WI38 (cell line): ENCODE measurements at regions not wholly inside any gene's neighbourhood (a gene's known extent, or its start where the extent isn't known, plus 50 kb on each side); places are given as distances from the start of the nearest gene placed in this dataset.
"Not testable (repeated sequence)": the region's sequence is repeated elsewhere in the genome, so short reads cannot be mapped to it uniquely, and the experiment has no call there.

Experiments used
- H3K4me3 ChIP-seq: 2 replicates; pipeline ENCODE4 v1.5.1; 2011; ENCODE audit warnings: low read depth, mild to moderate bottlenecking, control low read depth, low read length
- TF ChIP-seq, protein P1 (sequence below): IDR thresholded peaks from 2 replicates; pipeline ENCODE4 v1.5.1; 2012; ENCODE audit warnings: low read depth, mild to moderate bottlenecking, control low read depth, low read length

DNA sequence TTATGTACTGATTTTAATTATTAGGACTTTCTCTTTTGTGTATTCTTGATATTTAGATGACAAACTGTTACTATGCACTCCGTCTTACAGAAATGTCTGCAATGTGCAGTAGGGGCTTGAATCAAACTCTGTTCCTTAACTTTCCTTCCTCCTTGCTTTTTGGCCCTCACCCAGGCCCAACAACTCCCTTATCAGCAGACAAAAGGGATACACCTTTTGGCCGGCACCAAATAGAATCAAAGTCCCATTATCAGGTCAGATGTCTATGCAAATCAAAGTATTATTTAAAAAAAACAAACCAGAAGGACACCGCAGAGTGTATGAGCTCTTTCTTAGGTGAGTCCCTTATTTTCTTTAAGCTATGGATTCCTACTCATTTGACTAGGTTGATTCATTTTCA lies 116.3 kb upstream of the SERPINE2 start:
- TF ChIP-seq, protein P1, sequence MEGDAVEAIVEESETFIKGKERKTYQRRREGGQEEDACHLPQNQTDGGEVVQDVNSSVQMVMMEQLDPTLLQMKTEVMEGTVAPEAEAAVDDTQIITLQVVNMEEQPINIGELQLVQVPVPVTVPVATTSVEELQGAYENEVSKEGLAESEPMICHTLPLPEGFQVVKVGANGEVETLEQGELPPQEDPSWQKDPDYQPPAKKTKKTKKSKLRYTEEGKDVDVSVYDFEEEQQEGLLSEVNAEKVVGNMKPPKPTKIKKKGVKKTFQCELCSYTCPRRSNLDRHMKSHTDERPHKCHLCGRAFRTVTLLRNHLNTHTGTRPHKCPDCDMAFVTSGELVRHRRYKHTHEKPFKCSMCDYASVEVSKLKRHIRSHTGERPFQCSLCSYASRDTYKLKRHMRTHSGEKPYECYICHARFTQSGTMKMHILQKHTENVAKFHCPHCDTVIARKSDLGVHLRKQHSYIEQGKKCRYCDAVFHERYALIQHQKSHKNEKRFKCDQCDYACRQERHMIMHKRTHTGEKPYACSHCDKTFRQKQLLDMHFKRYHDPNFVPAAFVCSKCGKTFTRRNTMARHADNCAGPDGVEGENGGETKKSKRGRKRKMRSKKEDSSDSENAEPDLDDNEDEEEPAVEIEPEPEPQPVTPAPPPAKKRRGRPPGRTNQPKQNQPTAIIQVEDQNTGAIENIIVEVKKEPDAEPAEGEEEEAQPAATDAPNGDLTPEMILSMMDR, result no peak
- H3K4me3 ChIP-seq, result no peak overlapping the region

DNA sequence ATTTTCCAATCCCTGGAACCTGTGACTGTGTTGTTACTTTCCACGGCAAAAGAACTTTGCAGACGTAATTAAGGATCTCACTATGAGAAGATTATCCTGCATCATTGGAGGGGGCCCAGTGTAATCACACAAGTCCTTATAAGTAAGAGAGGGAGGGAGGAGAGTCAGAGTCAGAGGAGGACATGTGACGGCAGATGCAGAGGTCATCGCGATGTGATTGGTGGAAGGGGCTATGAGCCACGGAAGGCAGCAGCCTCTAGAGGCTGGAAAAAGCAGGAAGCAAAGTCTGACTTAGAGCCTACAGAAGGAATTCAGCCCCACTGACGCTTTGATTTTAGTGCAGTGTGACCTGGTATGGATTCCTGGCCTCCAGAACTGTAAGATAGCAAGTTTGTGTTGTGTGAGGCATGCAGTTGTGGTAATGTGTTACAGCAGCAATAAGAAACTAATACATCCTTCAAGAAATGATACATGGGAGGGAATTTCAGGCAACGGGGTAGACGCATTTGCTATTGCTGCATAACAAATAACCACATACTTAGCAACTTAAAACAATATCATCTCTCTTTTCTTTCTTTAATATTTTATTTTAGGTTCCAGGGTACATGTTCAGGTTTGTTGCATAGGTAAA lies 112.7 kb upstream of the SERPINE2 start:
- TF ChIP-seq, protein P1, result no peak
- no peak overlapping the region for H3K4me3 ChIP-seq

DNA sequence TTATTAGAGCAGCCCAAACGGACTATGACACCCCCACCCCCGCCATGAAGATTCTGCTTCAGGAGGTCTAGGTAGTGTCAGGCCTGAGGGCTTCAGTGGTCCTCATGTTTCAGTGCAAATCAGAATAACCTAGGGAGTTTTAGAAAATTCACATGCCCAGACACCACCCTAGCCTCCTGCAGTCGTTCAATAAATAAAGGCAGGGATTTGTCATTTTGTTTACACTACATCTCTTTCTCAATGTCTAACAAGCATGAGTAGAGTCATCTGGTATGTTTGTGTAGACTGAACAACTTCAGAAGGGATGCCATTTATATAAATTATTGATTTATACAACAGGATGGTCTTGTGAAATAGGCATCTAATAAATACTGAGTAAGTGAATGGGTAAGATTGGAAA lies 112.1 kb upstream of the SERPINE2 start:
- TF ChIP-seq, protein P1, result no peak
- no peak overlapping the region for H3K4me3 ChIP-seq

DNA sequence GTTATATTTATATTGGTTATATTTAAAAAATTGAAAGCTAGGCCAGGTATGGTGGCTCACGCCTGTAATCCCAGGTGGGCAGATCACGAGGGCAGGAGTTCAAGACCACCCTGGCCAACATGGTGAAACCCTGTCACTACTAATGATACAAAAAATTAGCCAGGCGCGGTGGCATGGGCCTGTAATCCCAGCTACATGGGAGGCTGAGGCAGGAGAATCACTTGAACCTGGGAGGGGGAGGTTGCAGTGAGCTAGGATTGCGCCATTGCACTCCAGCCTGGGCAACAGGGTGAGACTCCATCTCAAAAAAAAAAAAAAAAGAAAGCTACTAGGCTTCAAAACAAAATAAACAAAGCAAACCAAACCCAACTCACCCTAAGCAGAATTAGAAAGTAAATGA lies 109.0 kb upstream of the SERPINE2 start:
- H3K4me3 ChIP-seq, result not testable (repeated sequence)

DNA sequence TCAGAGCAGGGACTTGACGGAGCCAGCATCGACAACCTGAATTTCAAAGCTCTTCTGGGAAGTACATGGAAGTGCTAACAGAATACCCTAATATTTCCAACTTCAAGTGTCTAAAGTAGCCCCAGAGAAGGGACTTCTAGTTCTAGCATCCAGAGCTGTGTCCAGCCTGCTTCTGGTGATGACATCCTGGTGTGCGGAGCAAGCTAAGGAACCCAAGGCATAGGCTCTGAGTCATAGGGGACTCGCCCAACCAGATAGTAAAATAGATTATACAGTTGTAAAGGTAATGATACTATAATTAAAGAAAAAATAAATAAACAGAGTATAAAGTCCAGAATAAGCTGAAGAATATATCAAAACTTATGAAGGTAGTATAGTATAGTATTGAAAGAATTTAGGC lies 108.1 kb upstream of the SERPINE2 start:
- H3K4me3 ChIP-seq, result no peak overlapping the region
- TF ChIP-seq, protein P1, result no peak

DNA sequence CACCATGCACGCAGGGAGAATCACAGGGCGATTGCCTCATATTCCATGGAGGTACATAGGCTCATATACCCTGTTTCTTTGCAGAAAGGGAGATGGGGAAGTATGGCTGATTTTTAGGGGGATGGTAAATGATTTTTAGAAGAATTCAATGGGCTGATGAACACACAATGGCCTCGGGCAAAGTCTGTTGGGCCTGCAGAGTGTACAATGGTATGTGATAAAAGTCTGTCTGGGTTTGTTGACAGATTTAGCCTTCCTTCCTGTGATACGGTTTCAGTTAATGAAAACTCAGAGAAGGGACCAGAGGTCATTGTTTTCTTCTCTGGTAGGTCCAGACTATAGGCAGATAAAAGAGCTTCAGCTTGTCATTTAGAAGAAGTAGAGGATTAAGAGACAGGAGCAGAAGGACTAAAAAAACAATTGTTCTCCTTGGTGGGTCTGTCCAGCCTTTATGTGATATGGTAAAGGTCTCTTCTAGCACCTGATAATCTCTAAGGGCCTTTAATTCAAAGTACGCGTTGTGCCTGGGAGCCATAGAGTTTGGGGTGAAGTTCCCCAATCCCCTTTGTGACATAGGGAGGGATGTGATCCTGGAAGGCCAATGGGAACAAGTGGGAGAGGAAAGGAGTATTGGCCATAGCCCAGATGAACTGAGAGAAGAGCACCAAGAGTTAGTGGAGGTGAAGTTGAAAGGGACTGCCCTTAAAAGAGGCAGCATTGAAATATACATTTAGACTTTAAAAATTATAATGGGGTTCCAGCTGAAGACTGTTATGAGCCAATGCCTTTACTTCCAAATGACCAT lies 107.5 kb upstream of the SERPINE2 start:
- H3K4me3 ChIP-seq, result no peak overlapping the region
- TF ChIP-seq, protein P1, result no peak

DNA sequence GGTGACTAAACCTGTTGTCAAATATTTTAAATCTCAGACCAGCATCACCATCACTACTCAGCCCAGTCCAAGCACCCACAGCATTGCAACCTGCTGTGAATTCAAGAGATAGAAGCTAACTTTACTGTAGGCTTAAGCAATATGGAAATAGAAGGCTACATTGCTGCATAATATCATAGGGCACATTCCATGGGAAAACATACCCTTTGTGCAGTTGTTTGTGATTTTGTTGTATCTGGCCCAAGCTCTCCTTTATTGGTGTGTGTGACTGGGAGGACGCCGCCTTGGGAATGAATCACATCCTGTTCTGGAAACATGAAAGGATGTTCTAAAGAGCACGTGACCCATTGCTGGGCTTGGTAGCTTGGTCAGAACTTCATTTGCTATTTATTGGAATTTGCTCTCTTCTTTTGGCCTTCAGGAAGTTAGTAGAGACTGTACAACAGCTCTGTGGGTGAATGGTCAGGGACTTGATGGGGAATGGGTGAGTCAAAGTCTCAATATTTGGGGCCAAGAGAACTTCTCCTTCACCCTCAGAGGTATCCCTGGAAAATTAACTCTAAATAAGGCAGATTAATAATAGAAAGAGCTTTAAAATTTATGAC lies 106.8 kb upstream of the SERPINE2 start:
- no peak overlapping the region for H3K4me3 ChIP-seq
- TF ChIP-seq, protein P1, result no peak
